Neural cell (in vitro differentiated cells): ENCODE measurements at regions not wholly inside any gene's neighbourhood (a gene's known extent, or its start where the extent isn't known, plus 50 kb on each side); places are given as distances from the start of the nearest gene placed in this dataset.

Source experiments
- H2AFZ ChIP-seq: fragments of 200-600, 300-800 bp; sonication (generic), shearing (Covaris generic); 2 replicates; pipeline ENCODE4 v1.6.0; 2014; ENCODE audit warnings: low read depth, mild to moderate bottlenecking, antibody characterized with exemption, low read length, moderate library complexity
- H3F3A ChIP-seq: fragments of 200-600 bp; shearing (Covaris generic); 2 replicates; pipeline ENCODE4 v1.6.1; 2016; ENCODE audit warnings: mild to moderate bottlenecking, moderate library complexity, mixed read lengths, antibody characterized with exemption, low read length; ENCODE audit not compliant: insufficient read depth, poor library complexity, severe bottlenecking
- H3K27ac ChIP-seq: fragments of 200-600, 300-800 bp; sonication (generic), shearing (Covaris generic); 2 replicates; pipeline ENCODE4 v1.5.1; 2014; ENCODE audit warnings: mild to moderate bottlenecking, low read length, moderate library complexity
- H3K27me3 ChIP-seq: fragments of 300-800, 200-600 bp; sonication (generic), shearing (Covaris generic); 2 replicates; pipeline ENCODE4 v1.6.0; 2014; ENCODE audit warnings: mild to moderate bottlenecking, low read depth, low read length, moderate library complexity; ENCODE audit not compliant: insufficient read depth
- H3K36me3 ChIP-seq: fragments of 300-800, 200-600 bp; sonication (generic), shearing (Covaris generic); 2 replicates; pipeline ENCODE4 v1.5.1; 2014; ENCODE audit warnings: mild to moderate bottlenecking, antibody characterized with exemption, low read length, moderate library complexity; ENCODE audit not compliant: insufficient read depth
- H3K4me2 ChIP-seq: fragments of 300-800, 200-600 bp; sonication (generic), shearing (Covaris generic); 2 replicates; pipeline ENCODE4 v1.6.0; 2014; ENCODE audit warnings: mild to moderate bottlenecking, low read length
- H3K4me3 ChIP-seq: fragments of 300-800, 200-600 bp; sonication (generic), shearing (Covaris generic); 2 replicates; pipeline ENCODE4 v1.5.1; 2014; ENCODE audit warnings: mild to moderate bottlenecking, low read length, moderate library complexity
- H3K79me2 ChIP-seq: fragments of 200-600 bp; shearing (Covaris generic); replicated peaks from 2 replicates; pipeline ENCODE4 v1.6.0; 2014; ENCODE audit warnings: mild to moderate bottlenecking, low read length, moderate library complexity; ENCODE audit not compliant: insufficient read depth
- H3K9ac ChIP-seq: fragments of 300-800, 200-600 bp; sonication (generic), shearing (Covaris generic); 2 replicates; pipeline ENCODE4 v1.6.1; 2016; ENCODE audit warnings: mild to moderate bottlenecking, low read length, mixed read lengths
- H3K9me2 ChIP-seq: fragments of 200-600 bp; shearing (Covaris generic); 2 replicates; pipeline ENCODE4 v1.6.1; 2016; ENCODE audit warnings: mild to moderate bottlenecking, low read length, mixed read lengths; ENCODE audit not compliant: insufficient read depth
- H3K9me3 ChIP-seq: fragments of 200-600, 300-800 bp; sonication (generic), shearing (Covaris generic); 2 replicates; pipeline ENCODE4 v1.6.1; 2016; ENCODE audit warnings: mild to moderate bottlenecking, mixed run types, low read length, moderate library complexity, mixed read lengths
- H4K20me1 ChIP-seq: fragments of 200-600 bp; shearing (Covaris generic); 2 replicates; pipeline ENCODE4 v1.6.1; 2016; ENCODE audit warnings: mild to moderate bottlenecking, mixed run types; ENCODE audit not compliant: insufficient read depth
- CTCF ChIP-seq: fragments of 450-650 bp; IDR thresholded peaks from 2 replicates; pipeline ENCODE4 v1.5.1; 2014; ENCODE audit warnings: antibody characterized with exemption, mild to moderate bottlenecking, moderate library complexity; ENCODE audit not compliant: poor library complexity, severe bottlenecking
- EP300 ChIP-seq: fragments of 450-650 bp; conservative IDR thresholded peaks from 2 replicates; pipeline ENCODE4 v1.6.1; 2014; ENCODE audit warnings: antibody characterized with exemption, mild to moderate bottlenecking, moderate library complexity; ENCODE audit not compliant: poor library complexity, severe bottlenecking
- EZH2 ChIP-seq: fragments of 200-600, 300-800 bp; shearing (Covaris generic), sonication (generic); IDR thresholded peaks from 2 replicates; pipeline ENCODE4 v1.6.1; 2014; ENCODE audit warnings: antibody characterized with exemption, low read length, borderline replicate concordance, mild to moderate bottlenecking; ENCODE audit not compliant: insufficient read depth, poor library complexity, severe bottlenecking
- MXI1 ChIP-seq: fragments of 450-650 bp; conservative IDR thresholded peaks from 2 replicates; pipeline ENCODE4 v1.6.1; 2014; ENCODE audit warnings: antibody characterized with exemption, mild to moderate bottlenecking; ENCODE audit not compliant: poor library complexity, severe bottlenecking
- POLR2AphosphoS5 ChIP-seq: IDR thresholded peaks from 2 replicates; pipeline ENCODE4 v1.6.1; 2012
- RAD21 ChIP-seq: fragments of 450-650 bp; conservative IDR thresholded peaks from 2 replicates; pipeline ENCODE4 v1.6.1; 2014; ENCODE audit warnings: antibody characterized with exemption, mild to moderate bottlenecking, moderate library complexity
- REST ChIP-seq: IDR thresholded peaks from 2 replicates; pipeline ENCODE4 v1.6.1; 2012; ENCODE audit warnings: borderline replicate concordance
- SMC3 ChIP-seq: fragments of 450-650 bp; conservative IDR thresholded peaks from 2 replicates; pipeline ENCODE4 v1.6.1; 2014; ENCODE audit warnings: antibody characterized with exemption, mild to moderate bottlenecking, moderate library complexity; ENCODE audit not compliant: poor library complexity
- TAF1 ChIP-seq: IDR thresholded peaks from 2 replicates; pipeline ENCODE4 v1.6.1; 2012; ENCODE audit warnings: low read depth

- Histone ChIP-seq H3K36me3 (no peaks in the 10 kb centered on the region), H3K9ac (no peak overlapping the region)
- TF ChIP-seq EZH2, result no peak
- no peak for TF ChIP-seq RAD21
- no peak for TF ChIP-seq REST
- TF ChIP-seq POLR2AphosphoS5, result no peak
- no peak for TF ChIP-seq CTCF
- TF ChIP-seq TAF1, result no peak
- no peak for TF ChIP-seq MXI1
- no peak for TF ChIP-seq SMC3
These were observed 161.7 kb upstream of the ZNF385D start for GRCh38 chr3:21912711-21913110.

GRCh38 chr3:21913791-21914190 lies 162.8 kb upstream of the ZNF385D start:
- no peak overlapping the region for H3K4me2 ChIP-seq
- no peaks in the 10 kb centered on the region for H3K36me3 ChIP-seq
- H3F3A ChIP-seq, result no peaks in the 10 kb centered on the region
- H3K9ac ChIP-seq, result no peak overlapping the region
- no peak overlapping the region for H3K27ac ChIP-seq
- H4K20me1 ChIP-seq, result no peaks in the 10 kb centered on the region
- H3K9me2 ChIP-seq, result no peaks in the 10 kb centered on the region
- H3K4me3 ChIP-seq, result no peak overlapping the region
- H3K79me2 ChIP-seq, result no peaks in the 10 kb centered on the region
- H2AFZ ChIP-seq, result no peak overlapping the region
- TF ChIP-seq REST (no peak), RAD21 (no peak), EZH2 (no peak), CTCF (no peak), SMC3 (no peak), EP300 (no peak), TAF1 (no peak), POLR2AphosphoS5 (no peak), MXI1 (no peak)
- no peaks in the 10 kb centered on the region for H3K9me3 ChIP-seq
- no peaks in the 10 kb centered on the region for H3K27me3 ChIP-seq

More at GRCh38 chr3:21912711-21913110, 161.7 kb upstream of the ZNF385D start:
- Histone ChIP-seq H3F3A (no peaks in the 10 kb centered on the region), H3K79me2 (no peaks in the 10 kb centered on the region), H2AFZ (no peak overlapping the region), H3K4me3 (no peak overlapping the region), H3K27me3 (no peaks in the 10 kb centered on the region), H4K20me1 (no peaks in the 10 kb centered on the region), H3K9me3 (no peaks in the 10 kb centered on the region), H3K9me2 (no peaks in the 10 kb centered on the region), H3K27ac (no peak overlapping the region), H3K4me2 (no peak overlapping the region)
